ENCODE measurements at regions not wholly inside any gene's neighbourhood (a gene's known extent, or its start where the extent isn't known, plus 50 kb on each side); places are given as distances from the start of the nearest gene placed in this dataset.
A peak's percentile ranks its signal among the peaks of the same experiment; 100 is the strongest.

GRCh38 chr12:13369474-13370056 is 173.0 kb downstream of the EMP1 start:
- DNase-seq (ENCODE audit: low read depth), result no peak
- H3K4me3 ChIP-seq (ENCODE audit: low read depth, low read length), result no peak overlapping the region
- no peak for TF ChIP-seq CTCF (IDR thresholded peaks at IDR 0.05; ENCODE audit: insufficient read depth, low read depth, low read length, missing control alignments)

DNA sequence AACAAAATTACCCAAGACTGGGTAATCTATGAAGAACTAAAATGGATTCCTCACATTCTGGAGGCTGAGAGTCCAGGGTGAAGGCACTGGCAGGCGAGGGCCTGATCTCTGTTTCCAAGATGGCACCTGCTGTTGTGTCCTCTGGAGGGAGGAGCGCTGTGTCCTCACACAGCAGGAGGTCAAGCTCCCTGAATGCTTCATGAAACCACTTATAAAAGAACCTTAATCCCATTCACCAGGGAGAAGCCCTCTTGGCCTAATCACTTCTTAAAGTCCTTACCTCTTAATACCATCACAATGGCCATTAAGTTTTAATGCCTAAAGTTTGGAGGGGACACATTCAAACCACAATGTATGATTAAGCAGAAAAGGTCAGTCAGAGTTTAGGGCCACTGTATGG is 172.4 kb downstream of the EMP1 start:
- no peak for TF ChIP-seq CTCF (IDR thresholded peaks at IDR 0.05; ENCODE audit: insufficient read depth, low read depth, low read length, missing control alignments)
- DNase-seq (ENCODE audit: low read depth), result no peak
- H3K4me3 ChIP-seq (ENCODE audit: low read depth, low read length), result no peak overlapping the region

DNA sequence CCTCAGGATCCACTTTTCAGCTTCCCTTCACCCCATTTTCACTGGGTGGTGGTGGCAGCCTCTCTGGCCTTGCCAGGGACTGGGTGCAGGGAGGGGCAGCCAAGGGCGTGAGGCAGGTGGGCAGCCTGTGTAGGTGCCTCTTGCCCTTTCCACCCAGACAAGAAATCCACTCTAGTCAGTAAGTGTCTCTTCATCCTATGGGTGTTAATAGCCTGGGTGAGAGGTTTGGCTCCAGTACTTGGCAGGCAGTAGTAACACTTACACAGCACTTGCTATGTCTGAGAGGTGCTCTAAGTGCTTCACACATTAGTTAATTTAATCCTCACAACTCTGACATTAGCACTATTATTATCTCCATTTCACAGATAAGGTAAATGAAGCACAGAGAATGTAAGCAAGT is 171.9 kb downstream of the EMP1 start:
- no peak for TF ChIP-seq CTCF (IDR thresholded peaks at IDR 0.05; ENCODE audit: insufficient read depth, low read depth, low read length, missing control alignments)
- H3K4me3 ChIP-seq (ENCODE audit: low read depth, low read length), result no peak overlapping the region
- no peak for DNase-seq (ENCODE audit: low read depth)

- TF ChIP-seq CTCF (IDR thresholded peaks at IDR 0.05; ENCODE audit: insufficient read depth, low read depth, low read length, missing control alignments), result no peak
- H3K4me3 ChIP-seq (ENCODE audit: low read depth, low read length), result no peak overlapping the region
- no peak for DNase-seq (ENCODE audit: low read depth)
Measured at GRCh38 chr12:13367973-13368372, 171.4 kb downstream of the EMP1 start.

GRCh38 chr12:13365748-13366366 is 169.3 kb downstream of the EMP1 start:
- DNase-seq (ENCODE audit: low read depth), result no peak
- H3K4me3 ChIP-seq (ENCODE audit: low read depth, low read length), result no peak overlapping the region
- no peak for TF ChIP-seq CTCF (IDR thresholded peaks at IDR 0.05; ENCODE audit: insufficient read depth, low read depth, low read length, missing control alignments)

- peak; percentile 75 for DNase-seq (ENCODE audit: low read depth)
- H3K4me3 ChIP-seq (ENCODE audit: low read depth, low read length), result no peak overlapping the region
- peak; percentile 94 for TF ChIP-seq CTCF (IDR thresholded peaks at IDR 0.05; ENCODE audit: insufficient read depth, low read depth, low read length, missing control alignments)
Measured at GRCh38 chr12:13362260-13362841, 165.8 kb downstream of the EMP1 start.
